Body of pancreas (tissue), 4 donors: ENCODE measurements at regions not wholly inside any gene's neighbourhood (a gene's known extent, or its start where the extent isn't known, plus 50 kb on each side); places are given as distances from the start of the nearest gene placed in this dataset.

ENCODE experiments used
- ATAC-seq: fragments of 150-250 bp; one replicate; pipeline ENCODE4 v1.9.1; 2016
- DNase-seq, 4 donors: peaks; one replicate each; pipeline ENCODE4 v3.0.0-alpha.2; 2019
- H3K27ac ChIP-seq, 4 donors: fragments of 200-600 bp; sonication (generic); 1 replicate in 3 of 4; 2 replicates in 1 of 4; pipeline versions ENCODE4 v1.5.1 to v1.6.1; 2016 to 2019; ENCODE audit warnings: mild to moderate bottlenecking in 1 of 4, mixed read lengths in 1 of 4, moderate library complexity in 1 of 4
- H3K27me3 ChIP-seq, 2 donors: fragments of 200-600 bp; sonication (generic); one replicate each; pipeline ENCODE4 v1.6.0; 2016; ENCODE audit warnings: mild to moderate bottlenecking in 1 of 2
- H3K36me3 ChIP-seq, 2 donors: fragments of 200-600 bp; sonication (generic); replicated peaks in 1 of 2; 2 replicates each; pipeline ENCODE4 v1.5.1; 2016; ENCODE audit warnings: low read depth in 2 of 2; ENCODE audit not compliant: insufficient read depth in 1 of 2
- H3K4me1 ChIP-seq: fragments of 200-600 bp; sonication (generic); one replicate; pipeline ENCODE4 v1.6.0; 2016
- H3K4me3 ChIP-seq, 2 donors: fragments of 200-600 bp; sonication (generic); 1 replicate in 1 of 2; 2 replicates in 1 of 2; pipeline ENCODE4 v1.5.1; 2016 to 2019
- H3K9me3 ChIP-seq, 3 donors: fragments of 200-600 bp; sonication (generic); 1 replicate in 2 of 3; 2 replicates in 1 of 3; pipeline ENCODE4 v1.5.1; 2016
- CTCF ChIP-seq, 7 experiments: fragments of 450-650 bp in 4 of 7; fragments of 200-600 bp in 3 of 7; sonication (generic) in 3 of 7; IDR thresholded peaks; one replicate each; pipeline ENCODE4 v1.5.1; 2016 to 2019; ENCODE audit warnings: antibody characterized with exemption in 7 of 7
- POLR2A ChIP-seq, 3 donors: fragments of 450-650 bp; IDR thresholded peaks; one replicate each; pipeline ENCODE4 v1.6.1; 2016; ENCODE audit warnings: antibody characterized with exemption in 3 of 3, mild to moderate bottlenecking in 2 of 3
- WGBS, 2 donors: methylation state at CpG; one replicate each; pipeline ENCODE4 v1.1.5; 2017; 5-methylcytosine and 5-hydroxymethylcytosine counted together
- intact Hi-C: fragments of 100-400 bp; cut with DNase I; formaldehyde crosslinking; loops from one replicate; pipeline ENCODE4 v1.15.1; 2023

GRCh38 chr14:97029800-97030199 lies 232.6 kb downstream of the VRK1 start:
- no peaks in the 10 kb centered on the region for H3K9me3 ChIP-seq
- 85 to 100% methylated on average over 2 of the region's 2 CpGs for WGBS, 2 donors
- peaks cover 0 to 12% of the 10 kb centered on the region in 2 donors for H3K27me3 ChIP-seq
- DNase-seq (no peak), ATAC-seq (no peak)
- no peak overlapping the region for H3K27ac ChIP-seq
- peaks cover 7% of the 10 kb centered on the region for H3K4me1 ChIP-seq
- no peaks in the 10 kb centered on the region for H3K36me3 ChIP-seq
- H3K4me3 ChIP-seq, result no peak overlapping the region
- no peak for TF ChIP-seq CTCF (IDR thresholded peaks at IDR 0.05)
- no peak for TF ChIP-seq POLR2A (IDR thresholded peaks at IDR 0.05)
- intact Hi-C loops, result no loop called here

- 49 to 75% methylated on average over 4 of the region's 4 CpGs for WGBS, 2 donors
- H3K36me3 ChIP-seq, result no peaks in the 10 kb centered on the region
- DNase-seq (no peak), ATAC-seq (no peak)
- no peaks in the 10 kb centered on the region for H3K9me3 ChIP-seq
- intact Hi-C loops, result no loop called here
- H3K4me1 ChIP-seq, result peaks cover 7% of the 10 kb centered on the region
- H3K27ac ChIP-seq, result no peak overlapping the region
- peaks cover 0 to 12% of the 10 kb centered on the region in 2 donors for H3K27me3 ChIP-seq
- H3K4me3 ChIP-seq, result no peak overlapping the region
- TF ChIP-seq CTCF (IDR thresholded peaks at IDR 0.05) (no peak), POLR2A (IDR thresholded peaks at IDR 0.05) (no peak)
These were observed 234.3 kb downstream of the VRK1 start for GRCh38 chr14:97031530-97031929.

- no peaks in the 10 kb centered on the region for H3K9me3 ChIP-seq
- no peaks in the 10 kb centered on the region for H3K36me3 ChIP-seq
- no peak for ATAC-seq
- intact Hi-C loops, result no loop called here
- peaks cover 0 to 12% of the 10 kb centered on the region in 2 donors for H3K27me3 ChIP-seq
- no peak overlapping the region for H3K4me3 ChIP-seq
- DNase-seq, result no peak
- peaks cover 7% of the 10 kb centered on the region for H3K4me1 ChIP-seq
- TF ChIP-seq POLR2A (IDR thresholded peaks at IDR 0.05) (no peak), CTCF (IDR thresholded peaks at IDR 0.05) (no peak)
- whole genome bisulfite sequencing, 2 donors, result 20 to 25% methylated on average over 16 to 32 of the region's 32 CpGs
- H3K27ac ChIP-seq, result no peak overlapping the region
These were observed 236.4 kb downstream of the VRK1 start for GRCh38 chr14:97033556-97034081.

GRCh38 chr14:97036086-97036852 lies 239.1 kb downstream of the VRK1 start:
- DNase-seq (no peak), ATAC-seq (no peak)
- intact Hi-C loops, result no loop called here
- TF ChIP-seq POLR2A (IDR thresholded peaks at IDR 0.05), result no peak
- H3K4me3 ChIP-seq, result no peak overlapping the region
- no peak overlapping the region for H3K27ac ChIP-seq
- WGBS, 2 donors, result 49 to 50% methylated on average over 15 to 16 of the region's 16 CpGs
- H3K27me3 ChIP-seq, result peaks cover 0 to 12% of the 10 kb centered on the region in 2 donors
- H3K4me1 ChIP-seq, result peaks cover 7% of the 10 kb centered on the region
- peaks cover 0 to 6% (median 0%) of the 10 kb centered on the region in 3 donors for H3K9me3 ChIP-seq
- no peaks in the 10 kb centered on the region for H3K36me3 ChIP-seq

- H3K9me3 ChIP-seq, result peaks cover 0 to 6% (median 0%) of the 10 kb centered on the region in 3 donors
- 53 to 64% methylated on average over 1 of the region's 1 CpG for WGBS, 2 donors
- no peak overlapping the region for H3K4me3 ChIP-seq
- no peak for TF ChIP-seq CTCF (IDR thresholded peaks at IDR 0.05)
- no peak for TF ChIP-seq POLR2A (IDR thresholded peaks at IDR 0.05)
- no peaks in the 10 kb centered on the region for H3K27me3 ChIP-seq
- no peak for DNase-seq
- no peaks in the 10 kb centered on the region for H3K36me3 ChIP-seq
- no peak for ATAC-seq
- no peaks in the 10 kb centered on the region for H3K4me1 ChIP-seq
- no peak overlapping the region for H3K27ac ChIP-seq
- intact Hi-C loops, result no loop called here
These were observed 242.7 kb downstream of the VRK1 start for GRCh38 chr14:97039717-97040363.
